ENCODE measurements at regions not wholly inside any gene's neighbourhood (a gene's known extent, or its start where the extent isn't known, plus 50 kb on each side); places are given as distances from the start of the nearest gene placed in this dataset.

DNA sequence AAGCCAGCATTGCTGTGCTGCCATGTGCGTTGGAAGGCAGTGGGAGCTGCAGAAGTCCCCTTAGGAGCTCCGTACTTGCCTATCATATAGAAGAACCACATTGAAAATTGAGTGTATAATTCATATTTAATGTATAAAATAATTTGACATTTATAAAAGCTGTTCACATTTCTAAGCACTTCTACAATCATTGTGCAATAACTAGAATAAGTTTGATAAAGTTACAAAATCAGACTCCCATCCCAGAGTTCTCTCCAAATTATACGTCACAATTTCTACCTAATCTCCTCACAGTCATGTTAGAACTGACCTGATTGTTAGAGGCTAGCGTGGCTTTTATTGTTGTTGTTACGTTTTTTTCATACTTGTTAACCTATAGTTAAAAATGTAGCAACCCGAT is 123.5 kb upstream of the ZNF366 start:
- no peak for TF ChIP-seq POLR2AphosphoS5 (IDR thresholded peaks at IDR 0.05; ENCODE audit: low read depth, low read length)
- no peak for TF ChIP-seq REST (IDR thresholded peaks at IDR 0.05; ENCODE audit: low read depth, low read length)
- TF ChIP-seq RCOR1 (IDR thresholded peaks at IDR 0.05; ENCODE audit: low read length) = no peak
- TF ChIP-seq, protein P1, sequence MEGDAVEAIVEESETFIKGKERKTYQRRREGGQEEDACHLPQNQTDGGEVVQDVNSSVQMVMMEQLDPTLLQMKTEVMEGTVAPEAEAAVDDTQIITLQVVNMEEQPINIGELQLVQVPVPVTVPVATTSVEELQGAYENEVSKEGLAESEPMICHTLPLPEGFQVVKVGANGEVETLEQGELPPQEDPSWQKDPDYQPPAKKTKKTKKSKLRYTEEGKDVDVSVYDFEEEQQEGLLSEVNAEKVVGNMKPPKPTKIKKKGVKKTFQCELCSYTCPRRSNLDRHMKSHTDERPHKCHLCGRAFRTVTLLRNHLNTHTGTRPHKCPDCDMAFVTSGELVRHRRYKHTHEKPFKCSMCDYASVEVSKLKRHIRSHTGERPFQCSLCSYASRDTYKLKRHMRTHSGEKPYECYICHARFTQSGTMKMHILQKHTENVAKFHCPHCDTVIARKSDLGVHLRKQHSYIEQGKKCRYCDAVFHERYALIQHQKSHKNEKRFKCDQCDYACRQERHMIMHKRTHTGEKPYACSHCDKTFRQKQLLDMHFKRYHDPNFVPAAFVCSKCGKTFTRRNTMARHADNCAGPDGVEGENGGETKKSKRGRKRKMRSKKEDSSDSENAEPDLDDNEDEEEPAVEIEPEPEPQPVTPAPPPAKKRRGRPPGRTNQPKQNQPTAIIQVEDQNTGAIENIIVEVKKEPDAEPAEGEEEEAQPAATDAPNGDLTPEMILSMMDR (IDR thresholded peaks at IDR 0.05) = no peak
- TF ChIP-seq SMC3 (IDR thresholded peaks at IDR 0.05; ENCODE audit: low read depth, low read length) = no peak
- TF ChIP-seq, protein P2, sequence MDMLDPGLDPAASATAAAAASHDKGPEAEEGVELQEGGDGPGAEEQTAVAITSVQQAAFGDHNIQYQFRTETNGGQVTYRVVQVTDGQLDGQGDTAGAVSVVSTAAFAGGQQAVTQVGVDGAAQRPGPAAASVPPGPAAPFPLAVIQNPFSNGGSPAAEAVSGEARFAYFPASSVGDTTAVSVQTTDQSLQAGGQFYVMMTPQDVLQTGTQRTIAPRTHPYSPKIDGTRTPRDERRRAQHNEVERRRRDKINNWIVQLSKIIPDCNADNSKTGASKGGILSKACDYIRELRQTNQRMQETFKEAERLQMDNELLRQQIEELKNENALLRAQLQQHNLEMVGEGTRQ (IDR thresholded peaks at IDR 0.05; ENCODE audit: borderline replicate concordance, low read depth, low read length) = no peak
- TF ChIP-seq EP300 (IDR thresholded peaks at IDR 0.05; ENCODE audit: borderline replicate concordance in 1 of 2, low read depth in 1 of 2, low read length in 1 of 2) = no peak
- no peak for TF ChIP-seq RXRA (IDR thresholded peaks at IDR 0.05; ENCODE audit: borderline replicate concordance, low read depth)
- TF ChIP-seq MXI1 (IDR thresholded peaks at IDR 0.05; ENCODE audit: low read depth, low read length) = no peak
